ENCODE measurements at regions not wholly inside any gene's neighbourhood (a gene's known extent, or its start where the extent isn't known, plus 50 kb on each side); places are given as distances from the start of the nearest gene placed in this dataset.

- CTCF ChIA-PET (ENCODE audit: partially characterized antibody) = interaction anchor here (0.8 kb wide), 1 partner anchor 217 kb away, joined by 3 read pairs; no protein-coding TSS in a partner anchor
- H2BK15ac ChIP-seq (ENCODE audit: low read length) = 0 out of 2 replicates have a peak overlapping the region, but pooled peaks have one; percentile 14
- POLR2A ChIA-PET (ENCODE audit: partially characterized antibody) = no interaction called here
- no peak overlapping the region for H2BK120ac ChIP-seq (replicated peaks; ENCODE audit: low read depth, low read length)
- H3K4me3 ChIP-seq (ENCODE audit: extremely low read depth in 1 of 4, insufficient read depth in 2 of 4, low read depth in 3 of 4, low read length in 4 of 4) = no peak overlapping the region
- no peak overlapping the region for H2BK20ac ChIP-seq (ENCODE audit: low read length)
- H2AK5ac ChIP-seq (ENCODE audit: low read depth, low read length) = no peak overlapping the region
- no peaks in the 10 kb centered on the region for H4K20me1 ChIP-seq (replicated peaks in 1 of 2; ENCODE audit: control insufficient read depth in 1 of 2, insufficient read depth in 2 of 2, low read length in 2 of 2)
- H3K9ac ChIP-seq (replicated peaks in 1 of 4; ENCODE audit: extremely low read depth in 1 of 4, low read depth in 3 of 4, low read length in 3 of 4) = no peak overlapping the region
- no peak overlapping the region for H3K4ac ChIP-seq (replicated peaks; ENCODE audit: insufficient read length, low read depth, low read length)
- no peak overlapping the region for H4K5ac ChIP-seq (ENCODE audit: insufficient read length, low read depth, low read length)
- DNase-seq (ENCODE audit: low read depth in 1 of 2, low spot score in 2 of 2) (no peak), FAIRE-seq (no peak)
- no peak overlapping the region for H3K27ac ChIP-seq (ENCODE audit: low read depth, low read length)
- H3K27me3 ChIP-seq (replicated peaks in 1 of 4; ENCODE audit: control insufficient read depth in 3 of 4, extremely low read depth in 1 of 4, insufficient read depth in 3 of 4, low read length in 3 of 4) = no peaks in the 10 kb centered on the region
- H2BK12ac ChIP-seq (ENCODE audit: low read depth, low read length) = no peak overlapping the region
- no peaks in the 10 kb centered on the region for H3K36me3 ChIP-seq (ENCODE audit: control insufficient read depth in 2 of 4, insufficient read depth in 4 of 4, low read length in 3 of 4)
- H2BK5ac ChIP-seq (ENCODE audit: low read depth, low read length) = no peak overlapping the region
- TF ChIP-seq ZNF274 (IDR thresholded peaks at IDR 0.05; ENCODE audit: borderline replicate concordance, extremely low read depth, low read length) (no peak), PHF8 (conservative IDR thresholded peaks at IDR 0.05; ENCODE audit: low read depth, low read length) (no peak), SAP30 (IDR thresholded peaks at IDR 0.05; ENCODE audit: insufficient read depth, insufficient replicate concordance, low read length) (no peak), BCL11A (IDR thresholded peaks at IDR 0.05; ENCODE audit: low read depth in 2 of 2, low read length in 2 of 2) (no peak), KDM1A (IDR thresholded peaks at IDR 0.05; ENCODE audit: borderline replicate concordance, low read length) (no peak), KDM5A (IDR thresholded peaks at IDR 0.05; ENCODE audit: low read length) (no peak), JUN (IDR thresholded peaks at IDR 0.05; ENCODE audit: low read depth, low read length) (no peak), HDAC6 (IDR thresholded peaks at IDR 0.05; ENCODE audit: low read depth, low read length) (no peak), SUZ12 (IDR thresholded peaks at IDR 0.05; ENCODE audit: low read length) (no peak), BACH1 (IDR thresholded peaks at IDR 0.05; ENCODE audit: low read length) (no peak), MAFK (IDR thresholded peaks at IDR 0.05; ENCODE audit: low read depth, low read length) (no peak), TCF12 (IDR thresholded peaks at IDR 0.05; ENCODE audit: low read depth, low read length) (no peak)
- H3K79me2 ChIP-seq (ENCODE audit: control insufficient read depth in 1 of 2, insufficient read depth in 2 of 2, low read length in 2 of 2) = no peaks in the 10 kb centered on the region
- H3K4me2 ChIP-seq (ENCODE audit: insufficient read depth in 1 of 2, low read depth in 2 of 2, low read length in 2 of 2) = no peak overlapping the region
- no peak overlapping the region for H3K18ac ChIP-seq (ENCODE audit: extremely low read depth, low read length)
- peaks cover 0 to 7% (median 0%) of the 10 kb centered on the region in 4 experiments; a peak in 1 of 7 replicates for H3K4me1 ChIP-seq (replicated peaks in 1 of 4; ENCODE audit: control insufficient read depth in 3 of 4, insufficient read depth in 4 of 4, low read length in 3 of 4)
- H4K8ac ChIP-seq (ENCODE audit: extremely low read depth, insufficient read depth, low read length) = no peak overlapping the region
- no peak overlapping the region for H4K91ac ChIP-seq (replicated peaks; ENCODE audit: insufficient read length, low read length)
- H3K9me3 ChIP-seq (ENCODE audit: insufficient read depth in 2 of 2, low read depth in 1 of 2, low read length in 1 of 2) = no peaks in the 10 kb centered on the region
- no peak overlapping the region for H3K56ac ChIP-seq (replicated peaks; ENCODE audit: insufficient read length, low read depth, low read length)
- H3K79me1 ChIP-seq (ENCODE audit: low read depth, low read length) = no peaks in the 10 kb centered on the region
- WGBS, 2 experiments (ENCODE audit: extremely low coverage in 1 of 2, insufficient coverage in 1 of 2, insufficient read length in 1 of 2, insufficient replicate concordance in 2 of 2, low coverage in 1 of 2, low lambda C conversion rate in 2 of 2, missing lambda C conversion rate in 1 of 2) = 96% methylated on average over 8 of the region's 8 CpGs; no CpG with 5 or more reads in 1 of the 2 experiments
- H2AFZ ChIP-seq (ENCODE audit: low read length) = no peak overlapping the region
- H3K23ac ChIP-seq (ENCODE audit: insufficient read length) = no peak overlapping the region
- H3K23me2 ChIP-seq (ENCODE audit: low read depth, low read length) = no peaks in the 10 kb centered on the region
- no peak overlapping the region for H3K14ac ChIP-seq (ENCODE audit: insufficient read length)
These were observed 229.6 kb downstream of the SAMD5 start for GRCh38 chr6:147738099-147738498.

Measured in H1 (cell line).